ENCODE measurements at regions not wholly inside any gene's neighbourhood (a gene's known extent, or its start where the extent isn't known, plus 50 kb on each side); places are given as distances from the start of the nearest gene placed in this dataset.

DNA sequence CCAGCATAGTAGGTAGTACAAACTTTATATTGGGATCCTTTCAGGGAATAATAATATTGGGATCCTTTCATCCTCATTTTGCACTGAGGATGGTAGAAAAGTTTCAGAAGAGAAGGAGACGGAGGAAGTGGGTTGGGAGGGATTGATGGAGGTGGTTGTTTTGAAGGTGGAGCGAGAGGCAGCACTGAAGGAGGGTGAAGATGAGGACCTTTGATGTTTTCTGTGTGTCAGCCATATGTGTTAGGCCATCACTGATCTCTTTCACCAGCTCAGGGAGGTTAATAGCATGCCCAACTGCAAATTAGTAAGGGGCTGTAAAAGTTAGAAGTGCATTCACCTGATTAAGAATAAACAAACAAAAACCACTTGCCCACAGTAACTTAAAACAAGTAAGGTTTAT is 275.5 kb upstream of the B3GAT1 start:
- TF ChIP-seq, protein P1, sequence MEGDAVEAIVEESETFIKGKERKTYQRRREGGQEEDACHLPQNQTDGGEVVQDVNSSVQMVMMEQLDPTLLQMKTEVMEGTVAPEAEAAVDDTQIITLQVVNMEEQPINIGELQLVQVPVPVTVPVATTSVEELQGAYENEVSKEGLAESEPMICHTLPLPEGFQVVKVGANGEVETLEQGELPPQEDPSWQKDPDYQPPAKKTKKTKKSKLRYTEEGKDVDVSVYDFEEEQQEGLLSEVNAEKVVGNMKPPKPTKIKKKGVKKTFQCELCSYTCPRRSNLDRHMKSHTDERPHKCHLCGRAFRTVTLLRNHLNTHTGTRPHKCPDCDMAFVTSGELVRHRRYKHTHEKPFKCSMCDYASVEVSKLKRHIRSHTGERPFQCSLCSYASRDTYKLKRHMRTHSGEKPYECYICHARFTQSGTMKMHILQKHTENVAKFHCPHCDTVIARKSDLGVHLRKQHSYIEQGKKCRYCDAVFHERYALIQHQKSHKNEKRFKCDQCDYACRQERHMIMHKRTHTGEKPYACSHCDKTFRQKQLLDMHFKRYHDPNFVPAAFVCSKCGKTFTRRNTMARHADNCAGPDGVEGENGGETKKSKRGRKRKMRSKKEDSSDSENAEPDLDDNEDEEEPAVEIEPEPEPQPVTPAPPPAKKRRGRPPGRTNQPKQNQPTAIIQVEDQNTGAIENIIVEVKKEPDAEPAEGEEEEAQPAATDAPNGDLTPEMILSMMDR (IDR thresholded peaks at IDR 0.05): no peak

DNA sequence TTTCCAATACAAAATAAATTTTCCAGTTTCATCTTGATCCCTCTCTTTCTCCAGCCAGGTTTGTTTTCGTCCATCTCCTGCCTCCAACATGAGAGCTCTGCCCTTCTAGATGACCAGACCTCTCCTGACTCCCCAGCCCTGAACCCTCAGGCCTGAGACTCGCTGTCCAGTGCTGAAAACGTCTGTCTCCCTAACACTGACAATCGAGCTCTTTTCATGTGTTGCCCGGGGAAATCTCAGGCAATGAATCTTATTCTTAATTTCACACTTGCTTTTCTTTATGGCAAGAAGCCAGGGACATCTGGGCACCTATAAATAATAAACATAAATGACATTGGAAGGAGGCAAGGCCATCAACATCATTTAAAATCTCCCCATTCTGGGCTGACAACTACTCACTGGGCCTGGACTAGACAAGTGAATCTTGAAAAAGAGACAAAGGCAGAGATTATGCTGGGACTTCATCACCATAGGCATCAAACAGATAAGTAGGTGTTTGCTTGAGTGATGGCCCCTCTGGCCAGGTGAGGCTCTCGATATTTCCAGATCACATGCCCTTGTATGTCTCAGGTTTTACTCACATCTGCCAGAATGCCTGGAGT is 274.5 kb upstream of the B3GAT1 start:
- Histone ChIP-seq H3K36me3 (ENCODE audit: control insufficient read depth, insufficient read depth, low read length) (no peaks in the 10 kb centered on the region), H3K9ac (no peak overlapping the region), H3K4me3 (ENCODE audit: low read depth, low read length) (no peak overlapping the region), H3K27ac (no peak overlapping the region), H3K4me1 (no peaks in the 10 kb centered on the region), H3K27me3 (ENCODE audit: control insufficient read depth, insufficient read depth, low read length) (no peaks in the 10 kb centered on the region), H2AFZ (no peak overlapping the region), H3K79me2 (no peaks in the 10 kb centered on the region), H3K9me3 (ENCODE audit: control insufficient read depth, low read length) (no peaks in the 10 kb centered on the region), H3K4me2 (ENCODE audit: low read length) (no peak overlapping the region)
- TF ChIP-seq, protein P1 (IDR thresholded peaks at IDR 0.05): no peak

More for the DNA sequence above, 275.5 kb upstream of the B3GAT1 start:
- H3K36me3 ChIP-seq (ENCODE audit: control insufficient read depth, insufficient read depth, low read length): no peaks in the 10 kb centered on the region
- no peak overlapping the region for H3K4me3 ChIP-seq (ENCODE audit: low read depth, low read length)
- no peaks in the 10 kb centered on the region for H3K9me3 ChIP-seq (ENCODE audit: control insufficient read depth, low read length)
- H3K9ac ChIP-seq: no peak overlapping the region
- no peak overlapping the region for H3K4me2 ChIP-seq (ENCODE audit: low read length)
- no peaks in the 10 kb centered on the region for H3K27me3 ChIP-seq (ENCODE audit: control insufficient read depth, insufficient read depth, low read length)
- H3K4me1 ChIP-seq: no peaks in the 10 kb centered on the region
- no peak overlapping the region for H3K27ac ChIP-seq
- no peak overlapping the region for H2AFZ ChIP-seq
- H3K79me2 ChIP-seq: no peaks in the 10 kb centered on the region

DNA sequence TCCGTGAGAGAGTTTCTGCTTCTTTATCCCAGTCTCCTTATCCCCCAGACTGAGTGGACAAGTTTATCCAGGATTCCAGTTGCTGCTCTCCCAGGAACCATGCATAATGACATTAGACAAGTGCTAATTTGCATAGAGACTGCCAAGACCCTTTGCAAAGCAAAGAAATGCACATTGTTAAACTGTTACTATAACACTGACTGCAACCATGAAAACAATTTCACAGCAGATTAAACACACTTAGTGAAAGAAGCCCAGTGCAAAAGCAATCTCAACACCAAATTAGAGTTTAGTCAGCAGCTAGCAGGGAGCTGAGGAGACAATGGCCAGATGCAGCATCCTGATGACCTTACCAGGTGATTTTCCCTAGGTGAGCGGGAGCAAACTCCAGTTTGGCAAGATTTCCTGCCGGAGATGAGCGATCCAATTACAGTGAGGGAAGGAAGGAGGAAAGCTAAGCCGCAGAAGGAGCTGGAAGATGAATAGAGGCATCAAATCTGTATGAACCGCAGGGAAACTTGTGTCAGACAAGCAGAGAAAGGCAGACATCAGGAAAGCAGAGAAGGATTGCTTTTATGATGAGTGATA is 273.8 kb upstream of the B3GAT1 start:
- no peak overlapping the region for H2AFZ ChIP-seq
- no peaks in the 10 kb centered on the region for H3K27me3 ChIP-seq (ENCODE audit: control insufficient read depth, insufficient read depth, low read length)
- TF ChIP-seq, protein P1 (IDR thresholded peaks at IDR 0.05): no peak
- no peak overlapping the region for H3K4me2 ChIP-seq (ENCODE audit: low read length)
- H3K36me3 ChIP-seq (ENCODE audit: control insufficient read depth, insufficient read depth, low read length): no peaks in the 10 kb centered on the region
- H3K27ac ChIP-seq: no peak overlapping the region
- no peak overlapping the region for H3K4me3 ChIP-seq (ENCODE audit: low read depth, low read length)
- H3K4me1 ChIP-seq: no peaks in the 10 kb centered on the region
- H3K79me2 ChIP-seq: no peaks in the 10 kb centered on the region
- no peak overlapping the region for H3K9ac ChIP-seq
- no peaks in the 10 kb centered on the region for H3K9me3 ChIP-seq (ENCODE audit: control insufficient read depth, low read length)

DNA sequence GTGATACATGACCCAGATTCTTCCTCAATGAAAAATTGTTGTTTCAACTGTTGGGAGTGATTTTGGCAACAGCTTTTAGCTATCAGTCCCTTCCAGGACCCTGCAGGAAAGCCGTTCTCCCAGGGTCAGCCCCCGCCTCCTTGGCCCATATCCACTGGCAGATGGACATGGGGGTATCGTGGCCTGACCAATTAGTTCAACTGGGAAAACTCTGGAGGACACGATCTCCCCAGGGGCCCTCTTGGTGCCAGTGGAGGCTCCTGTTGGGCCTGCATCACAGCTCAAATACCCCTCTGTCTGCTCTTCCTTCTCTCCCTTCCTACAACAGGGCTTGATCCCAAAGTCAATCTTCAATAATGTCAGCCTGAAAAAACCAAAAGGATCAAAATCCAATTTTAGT is 272.5 kb upstream of the B3GAT1 start:
- Histone ChIP-seq H3K9me3 (ENCODE audit: control insufficient read depth, low read length) (no peaks in the 10 kb centered on the region), H3K36me3 (ENCODE audit: control insufficient read depth, insufficient read depth, low read length) (no peaks in the 10 kb centered on the region), H3K27ac (no peak overlapping the region), H3K4me2 (ENCODE audit: low read length) (no peak overlapping the region), H3K4me1 (no peaks in the 10 kb centered on the region), H3K27me3 (ENCODE audit: control insufficient read depth, insufficient read depth, low read length) (no peaks in the 10 kb centered on the region), H3K79me2 (no peaks in the 10 kb centered on the region), H2AFZ (no peak overlapping the region), H3K4me3 (ENCODE audit: low read depth, low read length) (no peak overlapping the region), H3K9ac (no peak overlapping the region)
- TF ChIP-seq, protein P1 (IDR thresholded peaks at IDR 0.05): no peak

DNA sequence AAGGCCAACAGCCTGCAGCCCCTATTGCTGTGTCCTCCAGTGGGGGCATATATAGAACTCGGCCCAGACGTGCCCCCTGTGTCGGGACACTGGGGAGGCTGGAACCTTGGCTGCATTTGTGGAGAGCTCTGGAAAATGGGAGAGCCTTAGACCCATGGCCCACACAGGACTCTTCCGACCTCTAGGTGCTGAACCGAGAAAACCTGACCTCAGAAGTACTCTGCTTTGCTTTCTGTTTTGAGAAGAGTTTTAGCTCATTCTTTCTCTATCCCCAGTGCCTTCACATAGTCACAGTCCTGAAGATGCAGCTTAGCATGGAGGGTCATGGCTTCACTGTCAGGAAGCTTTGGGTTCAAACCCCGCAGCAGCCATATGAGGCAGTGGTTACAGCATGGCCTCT is 271.8 kb upstream of the B3GAT1 start:
- TF ChIP-seq, protein P1 (IDR thresholded peaks at IDR 0.05): no peak
- Histone ChIP-seq H3K4me3 (ENCODE audit: low read depth, low read length) (no peak overlapping the region), H3K4me2 (ENCODE audit: low read length) (no peak overlapping the region)

More for the DNA sequence above, 271.8 kb upstream of the B3GAT1 start:
- Histone ChIP-seq H3K4me1 (no peaks in the 10 kb centered on the region), H3K27ac (no peak overlapping the region), H3K36me3 (ENCODE audit: control insufficient read depth, insufficient read depth, low read length) (no peaks in the 10 kb centered on the region), H2AFZ (no peak overlapping the region), H3K27me3 (ENCODE audit: control insufficient read depth, insufficient read depth, low read length) (no peaks in the 10 kb centered on the region), H3K79me2 (no peaks in the 10 kb centered on the region), H3K9me3 (ENCODE audit: control insufficient read depth, low read length) (no peaks in the 10 kb centered on the region), H3K9ac (no peak overlapping the region)

All from parathyroid adenoma (tissue), 2 donors.